ENCODE measurements at regions not wholly inside any gene's neighbourhood (a gene's known extent, or its start where the extent isn't known, plus 50 kb on each side); places are given as distances from the start of the nearest gene placed in this dataset.
A peak's percentile ranks its signal among the peaks of the same experiment; 100 is the strongest.

DNA sequence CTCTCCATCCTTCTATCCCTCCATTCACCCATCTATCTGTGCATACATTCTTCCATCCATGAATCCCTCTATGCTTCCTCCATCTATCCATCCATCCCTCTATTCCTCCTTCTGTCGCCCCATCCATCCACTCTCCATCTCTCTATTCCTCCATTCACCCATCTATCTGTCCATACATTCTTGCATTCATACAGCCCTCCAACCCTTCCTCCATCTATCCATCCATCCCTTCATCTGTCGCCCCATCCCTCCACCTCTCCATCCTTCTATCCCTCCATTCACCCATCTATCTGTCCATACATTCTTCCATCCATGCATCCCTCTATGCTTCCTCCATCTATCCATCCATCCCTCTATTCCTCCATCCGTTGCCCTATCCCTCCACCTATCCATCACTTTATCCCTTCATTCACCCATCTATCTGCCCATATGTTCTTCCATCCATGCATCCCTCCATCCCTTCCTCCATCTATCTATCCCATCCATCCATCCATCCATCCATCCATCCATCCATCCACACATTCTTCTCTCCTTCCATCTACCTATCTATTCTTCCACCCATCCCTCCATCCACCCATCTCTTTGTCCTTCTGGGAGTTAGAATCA lies 272.5 kb upstream of the TNRC6C start:
- no peak overlapping the region for H2BK15ac ChIP-seq (ENCODE audit: low read length)
- 100% methylated on average over 3 of the region's 3 CpGs; no CpG with 5 or more reads in 1 of the 2 donors for WGBS, 2 donors (ENCODE audit: extremely low coverage in 2 of 2, insufficient read length in 2 of 2, insufficient replicate concordance in 1 of 2)
- no peak overlapping the region for H3K4me2 ChIP-seq (ENCODE audit: insufficient read depth, low read length, poor library complexity, severe bottlenecking)
- H3K9ac ChIP-seq (ENCODE audit: low read depth, low read length, poor library complexity): no peak overlapping the region
- H3K4ac ChIP-seq (ENCODE audit: low read length): no peak overlapping the region
- H3K14ac ChIP-seq (ENCODE audit: low read length): no peak overlapping the region
- H3K36me3 ChIP-seq (replicated peaks in 1 of 2; ENCODE audit: control insufficient read depth in 2 of 2, insufficient read depth in 2 of 2, low read length in 2 of 2): no peaks in the 10 kb centered on the region
- no peak overlapping the region for H4K8ac ChIP-seq (ENCODE audit: low read depth, low read length)
- no peak overlapping the region for H2BK120ac ChIP-seq (ENCODE audit: low read depth, low read length)
- H3K9me3 ChIP-seq (replicated peaks in 1 of 2; ENCODE audit: control insufficient read depth in 2 of 2, insufficient read depth in 1 of 2, low read depth in 1 of 2, low read length in 2 of 2): no peaks in the 10 kb centered on the region
- DNase-seq (ENCODE audit: low spot score): no peak
- H3K27ac ChIP-seq (replicated peaks; ENCODE audit: low read length): no peak overlapping the region
- H2BK12ac ChIP-seq (ENCODE audit: low read length): no peak overlapping the region
- no peaks in the 10 kb centered on the region for H3K79me1 ChIP-seq (ENCODE audit: low read depth, low read length)
- H3K4me1 ChIP-seq (ENCODE audit: control insufficient read depth in 2 of 2, insufficient read depth in 1 of 2, low read depth in 1 of 2, low read length in 2 of 2): no peaks in the 10 kb centered on the region
- peaks cover 0 to 14% (median 0%) of the 10 kb centered on the region in 3 experiments for H3K27me3 ChIP-seq (ENCODE audit: control insufficient read depth in 3 of 3, insufficient read depth in 3 of 3, low read depth in 1 of 3, low read length in 3 of 3)
- H4K91ac ChIP-seq (ENCODE audit: low read depth, low read length, poor library complexity): peak overlapping the region; percentile 40
- H2AK5ac ChIP-seq (ENCODE audit: low read depth, low read length): no peak overlapping the region
- H3K18ac ChIP-seq (ENCODE audit: low read length): no peak overlapping the region
- no peak overlapping the region for H3K23ac ChIP-seq (ENCODE audit: low read depth, low read length, poor library complexity)
- no peak overlapping the region for H3K4me3 ChIP-seq (ENCODE audit: low read length in 2 of 2)
- H2AFZ ChIP-seq (ENCODE audit: low read length): no peak overlapping the region
- H2BK5ac ChIP-seq (ENCODE audit: low read length): no peak overlapping the region

DNA sequence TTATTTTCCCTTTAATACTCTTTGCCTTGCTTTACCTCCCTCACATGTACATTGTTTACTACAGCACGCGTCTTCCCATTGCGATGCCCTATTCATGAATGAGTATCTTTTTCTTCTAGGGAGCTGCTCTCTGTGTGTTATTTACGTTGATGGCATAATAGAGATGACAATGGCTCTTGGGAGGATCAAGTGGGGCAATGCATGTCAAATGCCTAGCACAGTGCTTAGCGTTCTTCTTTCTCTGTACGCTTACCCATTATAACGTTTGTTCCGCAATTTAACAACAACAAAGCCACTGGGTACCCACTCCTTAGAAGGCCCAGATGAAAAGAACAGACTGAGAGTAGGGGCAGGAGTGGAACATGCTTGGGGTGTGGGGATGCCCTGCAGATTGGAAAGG lies 271.6 kb upstream of the TNRC6C start:
- Histone ChIP-seq H3K4me3 (ENCODE audit: low read length in 2 of 2) (no peak overlapping the region), H2BK5ac (ENCODE audit: low read length) (no peak overlapping the region), H3K14ac (ENCODE audit: low read length) (no peak overlapping the region), H3K9me3 (replicated peaks in 1 of 2; ENCODE audit: control insufficient read depth in 2 of 2, insufficient read depth in 1 of 2, low read depth in 1 of 2, low read length in 2 of 2) (no peaks in the 10 kb centered on the region), H4K8ac (ENCODE audit: low read depth, low read length) (no peak overlapping the region), H3K27ac (replicated peaks; ENCODE audit: low read length) (no peak overlapping the region), H3K18ac (ENCODE audit: low read length) (no peak overlapping the region), H4K91ac (ENCODE audit: low read depth, low read length, poor library complexity) (no peak overlapping the region), H3K4ac (ENCODE audit: low read length) (no peak overlapping the region), H3K79me1 (ENCODE audit: low read depth, low read length) (no peaks in the 10 kb centered on the region), H2BK12ac (ENCODE audit: low read length) (no peak overlapping the region), H3K9ac (ENCODE audit: low read depth, low read length, poor library complexity) (no peak overlapping the region), H3K36me3 (replicated peaks in 1 of 2; ENCODE audit: control insufficient read depth in 2 of 2, insufficient read depth in 2 of 2, low read length in 2 of 2) (no peaks in the 10 kb centered on the region), H2BK15ac (ENCODE audit: low read length) (no peak overlapping the region), H3K4me1 (ENCODE audit: control insufficient read depth in 2 of 2, insufficient read depth in 1 of 2, low read depth in 1 of 2, low read length in 2 of 2) (no peaks in the 10 kb centered on the region), H2AK5ac (ENCODE audit: low read depth, low read length) (no peak overlapping the region), H3K4me2 (ENCODE audit: insufficient read depth, low read length, poor library complexity, severe bottlenecking) (no peak overlapping the region), H2BK120ac (ENCODE audit: low read depth, low read length) (no peak overlapping the region), H3K27me3 (ENCODE audit: control insufficient read depth in 3 of 3, insufficient read depth in 3 of 3, low read depth in 1 of 3, low read length in 3 of 3) (peaks cover 0 to 23% (median 0%) of the 10 kb centered on the region in 3 experiments), H3K23ac (ENCODE audit: low read depth, low read length, poor library complexity) (no peak overlapping the region), H2AFZ (ENCODE audit: low read length) (no peak overlapping the region)
- no CpG with 5 or more reads among the region's 8 CpGs for WGBS, 2 donors (ENCODE audit: extremely low coverage in 2 of 2, insufficient read length in 2 of 2, insufficient replicate concordance in 1 of 2)
- no peak for DNase-seq (ENCODE audit: low spot score)

GRCh38 chr17:77687417-77687816 lies 271.1 kb upstream of the TNRC6C start:
- no peak for DNase-seq (ENCODE audit: low spot score)
- H3K27me3 ChIP-seq (ENCODE audit: control insufficient read depth in 3 of 3, insufficient read depth in 3 of 3, low read depth in 1 of 3, low read length in 3 of 3): peaks cover 0 to 28% (median 0%) of the 10 kb centered on the region in 3 experiments
- no peak overlapping the region for H2AFZ ChIP-seq (ENCODE audit: low read length)

GRCh38 chr17:77687921-77688320 lies 270.6 kb upstream of the TNRC6C start:
- no peak overlapping the region for H3K14ac ChIP-seq (ENCODE audit: low read length)
- no peak overlapping the region for H3K4me2 ChIP-seq (ENCODE audit: insufficient read depth, low read length, poor library complexity, severe bottlenecking)
- H3K18ac ChIP-seq (ENCODE audit: low read length): no peak overlapping the region
- no peaks in the 10 kb centered on the region for H3K79me1 ChIP-seq (ENCODE audit: low read depth, low read length)
- no peak for DNase-seq (ENCODE audit: low spot score)
- H2BK5ac ChIP-seq (ENCODE audit: low read length): no peak overlapping the region
- no peak overlapping the region for H2BK12ac ChIP-seq (ENCODE audit: low read length)
- H2BK15ac ChIP-seq (ENCODE audit: low read length): no peak overlapping the region
- no peak overlapping the region for H2AFZ ChIP-seq (ENCODE audit: low read length)
- no peak overlapping the region for H3K9ac ChIP-seq (ENCODE audit: low read depth, low read length, poor library complexity)
- no peak overlapping the region for H3K23ac ChIP-seq (ENCODE audit: low read depth, low read length, poor library complexity)
- H2BK120ac ChIP-seq (ENCODE audit: low read depth, low read length): no peak overlapping the region
- H3K36me3 ChIP-seq (replicated peaks in 1 of 2; ENCODE audit: control insufficient read depth in 2 of 2, insufficient read depth in 2 of 2, low read length in 2 of 2): no peaks in the 10 kb centered on the region
- H3K27me3 ChIP-seq (ENCODE audit: control insufficient read depth in 3 of 3, insufficient read depth in 3 of 3, low read depth in 1 of 3, low read length in 3 of 3): peaks cover 0 to 33% (median 0%) of the 10 kb centered on the region in 3 experiments
- H3K9me3 ChIP-seq (replicated peaks in 1 of 2; ENCODE audit: control insufficient read depth in 2 of 2, insufficient read depth in 1 of 2, low read depth in 1 of 2, low read length in 2 of 2): no peaks in the 10 kb centered on the region
- H3K4me3 ChIP-seq (ENCODE audit: low read length in 2 of 2): no peak overlapping the region
- H4K8ac ChIP-seq (ENCODE audit: low read depth, low read length): no peak overlapping the region
- no peaks in the 10 kb centered on the region for H3K4me1 ChIP-seq (ENCODE audit: control insufficient read depth in 2 of 2, insufficient read depth in 1 of 2, low read depth in 1 of 2, low read length in 2 of 2)
- H3K4ac ChIP-seq (ENCODE audit: low read length): no peak overlapping the region
- H2AK5ac ChIP-seq (ENCODE audit: low read depth, low read length): no peak overlapping the region
- H4K91ac ChIP-seq (ENCODE audit: low read depth, low read length, poor library complexity): no peak overlapping the region
- WGBS, 2 donors (ENCODE audit: extremely low coverage in 2 of 2, insufficient read length in 2 of 2, insufficient replicate concordance in 1 of 2): no CpG with 5 or more reads among the region's 16 CpGs
- no peak overlapping the region for H3K27ac ChIP-seq (replicated peaks; ENCODE audit: low read length)

More at GRCh38 chr17:77687417-77687816, 271.1 kb upstream of the TNRC6C start:
- no peak overlapping the region for H3K4me2 ChIP-seq (ENCODE audit: insufficient read depth, low read length, poor library complexity, severe bottlenecking)
- no peak overlapping the region for H3K9ac ChIP-seq (ENCODE audit: low read depth, low read length, poor library complexity)
- no peak overlapping the region for H3K18ac ChIP-seq (ENCODE audit: low read length)
- no peak overlapping the region for H3K14ac ChIP-seq (ENCODE audit: low read length)
- no peaks in the 10 kb centered on the region for H3K4me1 ChIP-seq (ENCODE audit: control insufficient read depth in 2 of 2, insufficient read depth in 1 of 2, low read depth in 1 of 2, low read length in 2 of 2)
- H2BK15ac ChIP-seq (ENCODE audit: low read length): no peak overlapping the region
- WGBS, 2 donors (ENCODE audit: extremely low coverage in 2 of 2, insufficient read length in 2 of 2, insufficient replicate concordance in 1 of 2): no CpG with 5 or more reads among the region's 6 CpGs
- H2BK12ac ChIP-seq (ENCODE audit: low read length): no peak overlapping the region
- H2AK5ac ChIP-seq (ENCODE audit: low read depth, low read length): no peak overlapping the region
- no peaks in the 10 kb centered on the region for H3K79me1 ChIP-seq (ENCODE audit: low read depth, low read length)
- no peaks in the 10 kb centered on the region for H3K9me3 ChIP-seq (replicated peaks in 1 of 2; ENCODE audit: control insufficient read depth in 2 of 2, insufficient read depth in 1 of 2, low read depth in 1 of 2, low read length in 2 of 2)
- no peak overlapping the region for H4K8ac ChIP-seq (ENCODE audit: low read depth, low read length)
- H3K4ac ChIP-seq (ENCODE audit: low read length): no peak overlapping the region
- H3K4me3 ChIP-seq (ENCODE audit: low read length in 2 of 2): no peak overlapping the region
- H3K27ac ChIP-seq (replicated peaks; ENCODE audit: low read length): no peak overlapping the region
- H3K23ac ChIP-seq (ENCODE audit: low read depth, low read length, poor library complexity): no peak overlapping the region
- H2BK5ac ChIP-seq (ENCODE audit: low read length): no peak overlapping the region
- H2BK120ac ChIP-seq (ENCODE audit: low read depth, low read length): no peak overlapping the region
- no peak overlapping the region for H4K91ac ChIP-seq (ENCODE audit: low read depth, low read length, poor library complexity)
- no peaks in the 10 kb centered on the region for H3K36me3 ChIP-seq (replicated peaks in 1 of 2; ENCODE audit: control insufficient read depth in 2 of 2, insufficient read depth in 2 of 2, low read length in 2 of 2)
